ENCODE measurements at regions not wholly inside any gene's neighbourhood (a gene's known extent, or its start where the extent isn't known, plus 50 kb on each side); places are given as distances from the start of the nearest gene placed in this dataset.
"Not testable (repeated sequence)": the region's sequence is repeated elsewhere in the genome, so short reads cannot be mapped to it uniquely, and the experiment has no call there.

DNA sequence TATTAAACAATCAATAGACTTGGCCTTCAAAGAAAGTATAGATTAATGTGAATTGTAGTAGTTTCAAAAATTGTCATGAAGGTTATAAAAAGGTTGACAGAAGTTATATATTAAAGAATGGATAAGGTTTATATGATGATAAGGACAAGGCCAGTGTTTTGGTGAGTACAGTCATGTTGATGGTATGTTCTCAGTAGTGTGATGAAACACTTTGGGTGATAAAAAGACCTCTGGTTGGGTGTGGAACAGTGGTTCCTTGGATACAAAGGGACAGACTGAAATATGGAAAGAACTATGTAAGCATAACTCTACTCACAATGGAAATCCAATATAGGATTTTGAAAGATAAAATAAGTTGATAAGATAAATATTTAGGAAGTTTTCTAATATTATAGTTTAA is 866.3 kb downstream of the ANKRD7 start:
- DNase-seq (ENCODE audit: low read depth), result no peak
- no peak overlapping the region for H3K4me3 ChIP-seq (ENCODE audit: low read depth, low read length)
- TF ChIP-seq, protein P1, sequence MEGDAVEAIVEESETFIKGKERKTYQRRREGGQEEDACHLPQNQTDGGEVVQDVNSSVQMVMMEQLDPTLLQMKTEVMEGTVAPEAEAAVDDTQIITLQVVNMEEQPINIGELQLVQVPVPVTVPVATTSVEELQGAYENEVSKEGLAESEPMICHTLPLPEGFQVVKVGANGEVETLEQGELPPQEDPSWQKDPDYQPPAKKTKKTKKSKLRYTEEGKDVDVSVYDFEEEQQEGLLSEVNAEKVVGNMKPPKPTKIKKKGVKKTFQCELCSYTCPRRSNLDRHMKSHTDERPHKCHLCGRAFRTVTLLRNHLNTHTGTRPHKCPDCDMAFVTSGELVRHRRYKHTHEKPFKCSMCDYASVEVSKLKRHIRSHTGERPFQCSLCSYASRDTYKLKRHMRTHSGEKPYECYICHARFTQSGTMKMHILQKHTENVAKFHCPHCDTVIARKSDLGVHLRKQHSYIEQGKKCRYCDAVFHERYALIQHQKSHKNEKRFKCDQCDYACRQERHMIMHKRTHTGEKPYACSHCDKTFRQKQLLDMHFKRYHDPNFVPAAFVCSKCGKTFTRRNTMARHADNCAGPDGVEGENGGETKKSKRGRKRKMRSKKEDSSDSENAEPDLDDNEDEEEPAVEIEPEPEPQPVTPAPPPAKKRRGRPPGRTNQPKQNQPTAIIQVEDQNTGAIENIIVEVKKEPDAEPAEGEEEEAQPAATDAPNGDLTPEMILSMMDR (IDR thresholded peaks at IDR 0.05; ENCODE audit: insufficient read depth, low read length), result no peak

DNA sequence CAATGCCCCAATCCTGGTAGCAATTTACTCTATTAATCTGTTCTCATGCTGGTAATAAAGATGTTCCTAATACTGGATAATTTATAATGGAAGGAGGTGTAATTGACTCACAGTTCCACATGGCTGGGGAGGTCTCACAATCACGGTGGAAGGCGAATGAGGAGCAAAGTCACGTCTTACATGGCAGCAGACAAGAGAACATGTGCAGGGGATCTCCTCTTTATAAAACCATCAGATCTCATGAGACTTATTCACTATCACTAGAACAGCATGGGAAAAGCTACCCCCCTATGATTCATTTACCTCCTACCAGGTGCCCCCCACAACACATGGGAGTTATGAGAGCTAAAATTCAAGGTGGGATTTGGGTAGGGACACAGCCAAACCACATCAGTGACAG is 872.2 kb downstream of the ANKRD7 start:
- TF ChIP-seq, protein P1 (IDR thresholded peaks at IDR 0.05; ENCODE audit: insufficient read depth, low read length), result no peak
- H3K4me3 ChIP-seq (ENCODE audit: low read depth, low read length), result no peak overlapping the region
- no peak for DNase-seq (ENCODE audit: low read depth)

DNA sequence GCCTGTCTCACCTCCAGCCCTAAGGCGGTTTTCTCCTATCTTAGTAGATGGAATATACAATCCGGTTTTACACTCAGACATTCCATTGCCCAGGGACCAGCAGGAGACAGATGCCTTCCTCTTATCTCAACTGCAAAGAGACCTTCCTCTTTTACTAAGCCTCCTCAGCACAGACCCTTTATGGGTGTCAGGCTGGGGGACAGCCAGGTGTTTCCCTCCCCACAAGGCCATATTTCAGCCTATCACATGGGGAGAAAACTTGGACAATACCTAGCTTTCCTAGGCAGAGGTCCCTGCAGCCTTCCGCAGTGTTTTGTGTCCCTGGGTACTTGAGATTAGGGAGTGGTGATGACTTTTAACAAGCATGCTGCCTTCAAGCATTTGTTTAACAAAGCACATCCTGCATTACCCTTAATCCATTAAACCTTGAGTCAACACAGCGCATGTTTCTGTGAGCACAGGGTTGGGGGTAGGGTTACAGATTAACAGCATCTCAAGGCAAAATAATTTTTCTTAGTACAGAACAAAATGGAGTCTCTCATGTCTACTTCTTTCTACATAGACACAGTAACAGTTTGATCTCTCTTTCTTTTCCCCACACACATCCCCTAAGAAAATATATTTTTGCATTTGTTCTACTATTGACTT is 876.2 kb downstream of the ANKRD7 start:
- H3K4me3 ChIP-seq (ENCODE audit: low read depth, low read length); DNase-seq (ENCODE audit: low read depth): not testable (repeated sequence)

DNA sequence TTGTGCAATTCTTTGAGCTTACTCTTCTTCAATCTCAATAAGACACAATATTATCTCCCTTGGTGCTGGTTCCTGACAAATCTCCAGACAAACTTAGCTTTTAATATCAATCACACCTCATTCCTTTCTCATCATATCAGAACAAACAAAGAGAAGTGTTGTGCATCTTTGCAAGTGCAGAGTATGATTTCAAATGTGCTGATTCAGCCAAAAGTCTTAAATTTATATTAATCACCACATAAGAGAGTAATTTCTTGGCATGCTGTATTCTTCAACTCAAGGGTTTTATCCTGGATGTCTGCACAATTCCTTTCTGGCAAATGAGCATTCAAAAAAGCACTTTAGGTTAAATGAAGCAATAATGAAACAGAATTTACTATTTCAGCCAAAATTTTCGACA is 877.8 kb downstream of the ANKRD7 start:
- TF ChIP-seq, protein P1 (IDR thresholded peaks at IDR 0.05; ENCODE audit: insufficient read depth, low read length), result no peak
- DNase-seq (ENCODE audit: low read depth), result no peak
- H3K4me3 ChIP-seq (ENCODE audit: low read depth, low read length), result no peak overlapping the region

DNA sequence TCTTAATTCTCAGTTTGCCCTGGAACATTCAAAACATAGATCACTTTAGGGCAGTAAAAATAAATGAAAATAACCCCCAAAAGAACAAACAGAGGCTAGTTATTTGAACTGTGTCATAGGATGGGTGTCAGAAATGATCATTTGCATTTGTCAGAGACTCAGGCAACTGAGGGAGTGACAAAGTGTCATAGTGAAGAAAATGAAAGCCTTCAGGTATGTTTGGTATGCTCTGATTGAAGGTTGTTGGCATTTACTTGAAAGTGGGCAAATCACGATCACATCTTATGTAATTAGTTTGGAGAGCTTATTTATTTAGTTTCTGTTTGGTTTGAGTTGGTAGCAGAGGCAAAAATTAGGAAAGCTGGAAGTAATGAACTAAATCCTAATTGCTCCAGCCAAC is 880.9 kb downstream of the ANKRD7 start:
- no peak overlapping the region for H3K4me3 ChIP-seq (ENCODE audit: low read depth, low read length)
- TF ChIP-seq, protein P1 (IDR thresholded peaks at IDR 0.05; ENCODE audit: insufficient read depth, low read length), result no peak
- no peak for DNase-seq (ENCODE audit: low read depth)

DNA sequence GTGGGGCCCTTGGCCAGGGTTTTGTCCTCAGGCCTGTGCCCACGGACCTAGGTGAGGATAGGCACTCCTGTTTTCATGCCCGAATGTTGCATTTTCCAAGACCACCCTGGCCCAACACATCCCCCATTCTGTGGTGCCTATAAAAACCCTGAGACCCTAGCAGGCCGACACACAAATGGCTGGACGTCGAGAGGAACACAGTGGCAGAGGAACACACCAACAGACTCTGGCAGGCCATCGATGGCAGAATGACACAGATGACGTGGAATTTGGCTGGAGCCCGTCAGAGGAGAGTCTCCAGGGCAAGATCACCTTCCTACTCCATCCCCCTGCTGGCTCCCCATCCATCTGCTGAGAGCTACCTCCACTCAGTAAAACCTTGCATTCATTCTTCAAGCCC is 898.8 kb downstream of the ANKRD7 start:
- DNase-seq (ENCODE audit: low read depth), result no peak
- TF ChIP-seq, protein P1 (IDR thresholded peaks at IDR 0.05; ENCODE audit: insufficient read depth, low read length), result no peak

DNA sequence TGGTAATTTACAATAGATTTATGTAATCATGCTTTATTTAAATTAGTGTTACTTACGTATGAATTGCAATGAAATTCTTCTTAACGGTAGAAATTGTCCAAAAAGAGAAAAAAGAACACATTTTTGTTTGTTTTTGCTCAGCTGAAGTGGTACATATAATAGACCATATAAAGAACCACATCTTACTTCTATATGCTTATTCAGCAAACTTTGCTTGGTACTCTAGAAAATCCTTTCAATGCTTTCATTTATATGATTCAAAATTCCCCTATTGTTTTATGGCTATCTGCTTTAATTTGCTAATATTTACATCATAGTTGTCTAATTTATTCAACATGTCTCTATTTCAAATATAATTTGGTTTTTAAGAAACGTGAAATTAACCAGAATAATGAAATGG is 903.2 kb downstream of the ANKRD7 start:
- no peak overlapping the region for H3K4me3 ChIP-seq (ENCODE audit: low read depth, low read length)
- TF ChIP-seq, protein P1 (IDR thresholded peaks at IDR 0.05; ENCODE audit: insufficient read depth, low read length), result no peak
- DNase-seq (ENCODE audit: low read depth), result no peak

More for the DNA sequence above, 898.8 kb downstream of the ANKRD7 start:
- H3K4me3 ChIP-seq (ENCODE audit: low read depth, low read length), result no peak overlapping the region

Data from fibroblast of the aortic adventitia (primary cell).